HG02798 (cell line): ENCODE measurements at regions not wholly inside any gene's neighbourhood (a gene's known extent, or its start where the extent isn't known, plus 50 kb on each side); places are given as distances from the start of the nearest gene placed in this dataset.
"Not testable (repeated sequence)": the region's sequence is repeated elsewhere in the genome, so short reads cannot be mapped to it uniquely, and the experiment has no call there.

Source experiments
- ATAC-seq: cut with Tn5 transposase; IDR thresholded peaks from one replicate; pipeline ENCODE4 v1.9.1; 2021; ENCODE audit warnings: mild to moderate bottlenecking; ENCODE audit not compliant: unreplicated experiment, poor library complexity

DNA sequence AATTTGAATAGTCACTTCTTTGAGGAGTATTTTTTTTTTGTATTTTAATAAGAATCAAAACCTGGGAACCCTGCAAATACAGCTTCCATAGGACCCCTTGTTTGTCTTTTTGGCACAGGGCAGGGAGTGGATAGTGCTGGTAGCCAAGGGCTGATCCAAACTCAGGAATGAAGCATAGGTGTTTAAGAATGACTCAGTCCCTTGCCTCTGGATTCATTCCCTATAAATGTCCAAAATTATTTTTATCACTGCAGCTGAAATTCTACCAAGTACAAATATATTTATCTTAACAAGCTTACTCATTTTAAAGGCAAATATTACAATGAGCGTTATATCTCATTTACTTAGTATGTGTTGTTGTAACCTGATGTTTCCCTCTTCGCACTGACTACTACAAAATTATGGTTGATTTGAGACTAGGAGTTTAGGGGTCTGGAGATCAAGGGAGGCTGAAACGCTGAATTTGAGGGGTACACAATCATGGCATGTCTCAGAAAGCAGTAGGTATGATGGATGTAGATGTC is 278.6 kb upstream of the LYPLAL1 start:
- ATAC-seq, result no peak

DNA sequence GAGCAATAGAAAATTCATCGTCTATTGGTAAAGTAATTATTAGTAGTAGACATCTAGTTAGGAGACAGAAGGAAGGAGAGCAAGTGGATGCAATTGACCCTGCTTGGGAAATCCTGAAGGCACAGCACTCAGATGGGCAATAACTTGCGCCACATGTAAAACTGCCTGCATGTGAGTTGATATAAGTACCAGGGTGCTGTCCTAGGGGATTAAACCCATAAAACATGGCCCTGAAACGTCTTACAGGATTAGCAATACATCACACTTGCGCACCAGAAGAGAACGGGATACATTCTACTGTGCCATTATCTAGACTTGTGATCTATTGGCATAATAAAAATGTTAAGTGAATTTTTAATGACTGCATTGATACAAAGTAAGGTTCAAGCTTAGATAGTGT is 277.5 kb upstream of the LYPLAL1 start:
- no peak for ATAC-seq

DNA sequence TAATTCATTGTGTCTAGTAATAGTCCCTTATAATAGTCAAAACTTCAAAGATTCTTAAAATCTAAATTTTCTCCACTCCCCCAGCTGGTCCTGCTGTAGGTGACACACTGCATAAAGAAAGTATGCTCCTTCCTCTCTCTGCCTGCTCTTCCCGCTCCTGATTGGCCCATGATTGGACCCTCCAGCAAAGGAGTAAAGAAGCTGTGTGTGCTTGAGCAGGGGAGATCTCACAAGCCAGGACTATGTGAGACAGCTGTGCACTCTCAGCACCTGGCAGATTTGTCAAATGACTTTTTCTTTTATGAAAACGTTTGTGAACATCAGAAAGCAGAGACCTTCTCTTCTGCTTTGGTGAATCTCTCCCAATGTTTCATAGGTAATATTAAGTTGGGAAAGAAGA is 274.8 kb upstream of the LYPLAL1 start:
- no peak for ATAC-seq

DNA sequence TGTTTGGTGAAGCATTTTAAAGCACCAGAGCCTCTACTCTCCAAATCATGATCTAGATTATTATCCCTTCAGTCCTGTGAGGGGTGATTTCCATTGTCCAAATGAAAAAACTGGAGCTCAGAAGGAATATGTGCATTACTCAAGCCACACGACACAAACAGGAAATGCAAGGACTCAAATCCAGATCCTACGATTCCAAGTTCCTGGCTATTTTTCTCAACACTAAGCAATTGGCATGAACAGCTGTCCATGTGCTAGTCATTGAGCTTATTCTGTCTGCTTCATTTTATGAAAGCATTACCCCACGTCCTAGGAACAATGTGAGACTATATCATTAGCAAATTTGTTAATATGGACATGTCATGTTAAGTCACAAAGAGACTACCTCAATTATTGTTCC is 273.1 kb upstream of the LYPLAL1 start:
- no peak for ATAC-seq

DNA sequence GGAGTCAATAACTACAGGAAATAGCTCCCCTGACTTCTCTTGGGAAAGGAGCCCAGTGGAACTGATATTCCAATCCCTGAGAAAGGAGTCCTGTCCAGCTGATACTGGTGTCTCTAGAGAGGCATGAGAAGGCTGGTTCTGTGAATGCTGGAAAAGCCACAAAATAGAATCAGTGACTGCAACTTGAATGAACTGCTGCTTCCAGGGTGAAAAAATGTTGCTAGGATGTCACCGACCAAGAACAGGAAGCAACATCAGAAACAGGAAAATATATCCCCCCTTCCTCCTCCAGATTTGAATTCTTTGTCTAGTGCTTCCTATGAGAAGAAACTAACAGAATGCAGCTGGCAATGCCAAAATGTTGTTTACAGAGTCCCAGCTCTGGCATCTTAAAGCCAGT is 269.3 kb upstream of the LYPLAL1 start:
- no peak for ATAC-seq

DNA sequence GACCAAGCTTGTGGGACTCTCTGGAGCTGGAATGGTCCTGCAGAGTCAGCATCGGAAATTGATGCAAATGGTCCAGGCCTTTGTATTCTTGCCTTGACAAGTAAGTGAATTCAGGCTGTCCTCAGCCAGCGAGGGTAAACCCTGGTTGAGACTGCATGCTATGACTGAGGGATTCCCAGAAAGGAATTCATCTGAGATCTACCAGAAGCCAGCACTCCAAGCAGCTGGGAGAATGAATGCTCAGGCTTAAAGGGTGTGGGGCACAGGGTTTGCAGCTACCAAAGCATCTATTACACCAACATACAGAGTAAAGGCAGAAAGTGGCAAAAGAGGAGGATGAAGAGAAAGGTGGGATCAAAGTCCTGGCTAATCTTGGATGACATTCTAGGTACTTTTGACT is 257.0 kb upstream of the LYPLAL1 start:
- ATAC-seq, result no peak

DNA sequence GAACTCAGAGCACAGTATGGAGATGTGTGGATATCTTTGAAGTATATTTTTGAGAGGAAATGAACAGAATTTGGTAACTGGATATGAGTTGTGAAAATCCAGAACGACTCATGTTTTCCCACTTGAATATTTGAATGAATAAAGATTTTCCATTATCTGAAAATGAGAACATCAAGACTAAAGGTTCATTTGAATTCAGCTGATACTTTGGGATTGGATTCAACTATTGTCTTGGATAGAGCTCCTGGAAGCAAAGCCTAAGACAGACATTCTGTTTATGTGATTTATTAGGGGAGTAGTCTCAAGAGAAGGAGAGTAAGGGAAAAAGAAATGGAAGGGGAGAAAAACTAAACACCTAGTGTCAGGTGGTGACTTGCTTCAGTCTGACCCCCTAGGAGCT is 256.0 kb upstream of the LYPLAL1 start:
- ATAC-seq, result no peak

DNA sequence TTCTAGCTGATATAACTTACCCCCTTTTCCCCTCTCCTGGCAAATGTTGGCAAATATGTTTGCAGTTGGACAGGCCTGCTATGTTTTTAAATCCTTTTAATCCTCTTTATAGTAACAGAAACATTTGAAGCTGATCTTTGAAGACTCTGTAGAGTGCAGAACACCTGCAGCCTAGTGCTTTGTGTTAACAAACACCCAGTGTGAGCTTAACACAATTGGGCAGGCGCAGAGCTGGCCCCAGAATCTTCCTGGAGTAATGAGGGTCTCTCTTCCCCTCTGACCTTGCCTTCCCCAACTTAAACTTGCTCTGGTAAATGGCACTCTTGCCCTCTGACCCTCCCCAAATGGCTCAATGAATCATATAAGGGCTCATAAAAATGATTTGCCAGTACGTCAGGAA is 247.9 kb upstream of the LYPLAL1 start:
- no peak for ATAC-seq

DNA sequence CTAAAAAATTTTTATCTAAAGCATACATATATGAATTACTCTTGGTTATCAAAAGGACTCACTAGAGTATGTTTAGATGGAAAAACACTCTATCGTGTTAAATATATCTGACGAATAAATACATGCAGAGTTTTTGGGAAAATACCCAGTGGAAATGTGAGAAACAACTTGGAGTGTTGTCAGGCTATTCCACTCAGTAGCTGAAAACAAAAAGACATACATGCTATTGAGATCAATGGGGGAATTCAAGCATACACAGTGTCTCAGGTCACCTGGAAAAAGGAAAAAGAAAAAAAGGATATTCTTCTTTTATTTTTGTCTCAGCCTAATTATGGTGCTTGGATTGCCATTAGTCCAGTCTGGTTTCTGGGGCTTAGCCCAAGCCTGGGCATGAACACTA is 247.0 kb upstream of the LYPLAL1 start:
- no peak for ATAC-seq

DNA sequence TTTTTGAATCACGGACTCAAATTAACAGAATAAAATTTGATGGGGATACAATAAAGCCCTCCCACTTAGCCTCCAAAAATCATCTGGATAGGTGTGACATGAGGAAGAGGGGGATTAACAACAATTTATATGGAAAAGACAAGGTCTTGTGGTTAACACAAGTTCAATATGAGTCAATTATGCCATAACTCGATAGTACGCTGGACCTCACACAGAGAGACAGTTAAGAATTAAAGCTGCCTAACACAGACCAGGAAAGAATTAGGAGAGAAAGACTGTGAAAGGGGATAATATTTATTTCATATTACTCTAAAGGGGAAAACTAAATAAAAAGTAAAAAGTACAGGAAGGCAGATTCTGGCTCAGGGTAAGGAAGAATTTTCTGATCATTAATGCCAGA is 243.7 kb upstream of the LYPLAL1 start:
- ATAC-seq, result no peak

DNA sequence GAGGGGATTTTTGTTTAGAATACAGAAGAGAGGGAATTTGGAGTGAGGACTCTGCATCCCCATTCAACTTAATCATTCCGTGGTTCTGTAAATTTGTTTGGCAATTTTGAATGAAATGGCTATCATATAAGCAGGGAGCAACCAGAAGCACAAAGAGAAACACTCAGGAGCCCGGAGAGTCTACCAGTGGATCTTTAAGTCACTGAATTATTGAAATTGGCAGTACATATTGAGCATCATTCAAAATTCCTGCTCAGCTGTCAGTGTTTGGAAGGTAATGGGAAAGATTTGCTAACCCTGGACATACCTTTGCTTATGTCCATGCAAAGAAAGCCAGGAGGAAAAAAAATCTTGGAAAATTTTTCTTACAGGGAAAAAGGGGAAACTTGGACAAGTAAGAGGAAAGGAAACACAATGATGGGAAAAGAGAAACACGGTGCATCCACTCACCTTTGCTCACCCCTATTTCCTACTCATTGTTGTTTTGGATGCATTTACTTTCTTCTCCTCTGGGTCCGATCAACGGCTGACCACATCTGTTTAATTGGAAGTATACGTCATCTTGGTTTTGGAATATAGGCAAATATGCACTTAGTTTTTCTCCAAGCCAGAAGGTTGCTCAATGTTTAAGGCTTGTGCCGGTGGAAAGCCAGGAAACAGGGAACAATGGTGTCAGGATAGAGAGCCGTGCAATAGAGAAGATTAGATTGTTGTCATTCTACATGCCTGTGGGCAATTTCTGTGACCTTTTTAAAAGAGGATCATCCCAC is 243.0 kb upstream of the LYPLAL1 start:
- no peak for ATAC-seq

DNA sequence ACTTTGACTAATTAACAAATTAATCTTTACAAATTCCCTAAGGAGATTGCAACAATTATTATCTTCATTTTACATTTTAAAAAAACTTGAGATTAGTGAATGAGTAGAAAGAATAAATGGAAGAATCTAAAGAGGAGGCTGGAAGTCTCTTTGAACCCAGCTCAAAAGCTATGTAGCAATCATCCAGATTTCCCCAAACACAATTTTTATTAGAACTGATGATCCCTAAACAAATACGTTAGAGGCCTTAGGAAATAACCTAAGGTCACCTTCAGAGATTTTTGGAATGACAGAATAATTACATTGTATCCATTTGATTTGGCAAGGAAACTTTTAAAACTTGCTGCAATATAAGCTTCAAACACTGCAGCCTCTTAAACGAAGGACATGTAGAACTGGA is 242.4 kb upstream of the LYPLAL1 start:
- no peak for ATAC-seq

DNA sequence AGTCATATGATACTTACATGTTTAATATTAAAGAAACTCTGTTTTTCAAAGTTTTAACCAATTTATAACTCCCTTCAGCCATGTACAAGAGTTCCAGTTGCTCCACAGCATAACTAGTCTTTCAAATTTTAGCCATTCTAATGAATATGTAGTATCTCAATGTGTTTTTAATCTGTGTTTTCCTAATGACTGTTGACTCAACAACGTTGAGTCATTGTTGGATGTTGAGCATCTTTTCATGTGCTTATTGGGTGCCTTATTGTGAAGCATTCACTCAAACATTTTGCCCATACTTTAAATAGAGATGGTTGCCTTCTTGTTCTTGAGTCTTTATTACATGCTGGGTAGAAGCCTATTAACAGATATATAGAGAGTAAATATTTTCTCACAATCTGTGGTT is 240.2 kb upstream of the LYPLAL1 start:
- no peak for ATAC-seq

DNA sequence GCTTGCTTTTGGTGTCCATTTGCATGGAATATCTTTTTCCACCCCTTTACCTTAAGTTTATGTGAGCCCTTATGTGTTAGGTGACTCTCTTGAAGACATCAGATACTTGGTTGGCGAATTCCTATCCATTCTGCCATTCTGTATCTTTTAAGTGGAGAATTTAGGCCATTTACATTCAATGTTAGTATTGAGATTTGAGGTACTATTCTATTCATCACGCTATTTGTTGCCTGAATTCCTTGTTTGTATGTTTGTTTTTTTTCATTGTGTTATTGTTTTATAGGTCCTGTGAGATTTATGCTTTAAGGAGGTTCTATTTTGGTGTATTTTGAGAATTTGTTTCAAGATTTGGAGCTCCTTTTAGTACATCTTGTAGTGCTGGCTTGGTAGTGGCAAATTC is 238.3 kb upstream of the LYPLAL1 start:
- ATAC-seq, result not testable (repeated sequence)

DNA sequence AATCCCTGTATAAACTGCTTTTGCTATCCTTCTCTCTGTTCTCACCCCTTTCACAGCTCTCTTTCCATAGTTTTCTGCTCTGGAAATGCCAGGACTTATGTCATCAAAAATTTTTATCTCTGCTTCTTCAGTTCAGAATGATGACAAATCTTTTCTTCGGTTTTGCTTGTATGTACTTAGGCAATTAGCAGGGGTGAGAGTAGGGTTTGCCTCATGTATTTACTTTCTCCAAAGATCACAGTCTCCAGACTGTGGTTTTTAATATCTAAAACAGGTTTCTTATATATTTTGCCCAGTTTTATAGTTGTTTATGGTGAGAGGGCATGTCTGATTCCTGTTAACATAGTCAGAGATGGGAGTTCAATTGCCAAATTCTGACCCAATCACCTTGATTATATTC is 235.4 kb upstream of the LYPLAL1 start:
- ATAC-seq, result no peak

DNA sequence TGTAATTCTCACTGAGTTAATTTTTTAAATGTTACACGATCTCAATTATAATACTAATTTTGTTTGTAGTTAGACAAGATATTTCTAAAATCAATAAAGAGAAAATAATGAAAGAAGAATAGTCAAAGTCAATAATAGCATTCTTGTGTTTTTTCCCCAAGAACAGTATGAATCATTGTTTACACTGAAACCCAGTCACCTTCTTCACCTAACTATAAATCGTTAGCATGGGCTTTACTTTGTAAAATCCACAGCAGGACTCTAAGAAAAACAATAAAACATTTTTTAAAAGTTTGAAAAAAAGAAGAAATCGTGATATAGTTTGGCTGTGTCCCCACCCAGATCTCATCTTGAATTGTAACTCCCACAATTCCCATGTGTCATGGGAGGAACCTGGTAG is 234.6 kb upstream of the LYPLAL1 start:
- ATAC-seq, result no peak

DNA sequence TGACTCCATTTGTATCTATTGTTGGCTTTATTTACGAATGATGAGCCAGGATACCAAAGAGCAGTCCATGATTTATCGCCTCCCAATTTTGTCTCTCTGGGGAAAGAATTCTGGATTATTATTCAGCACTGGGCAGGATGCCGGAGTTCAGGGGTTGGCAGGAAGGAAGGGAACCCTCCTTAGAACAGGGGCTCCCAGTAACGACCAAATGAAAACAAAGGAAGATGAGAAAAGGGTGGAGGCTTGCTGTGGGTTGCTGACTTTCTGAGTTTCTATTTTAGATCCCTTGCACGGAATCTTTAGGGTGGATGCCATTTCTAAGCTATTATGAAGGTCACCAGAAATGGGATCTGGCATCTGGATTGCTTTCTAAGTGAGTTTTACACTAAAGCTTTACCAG is 231.2 kb upstream of the LYPLAL1 start:
- no peak for ATAC-seq

DNA sequence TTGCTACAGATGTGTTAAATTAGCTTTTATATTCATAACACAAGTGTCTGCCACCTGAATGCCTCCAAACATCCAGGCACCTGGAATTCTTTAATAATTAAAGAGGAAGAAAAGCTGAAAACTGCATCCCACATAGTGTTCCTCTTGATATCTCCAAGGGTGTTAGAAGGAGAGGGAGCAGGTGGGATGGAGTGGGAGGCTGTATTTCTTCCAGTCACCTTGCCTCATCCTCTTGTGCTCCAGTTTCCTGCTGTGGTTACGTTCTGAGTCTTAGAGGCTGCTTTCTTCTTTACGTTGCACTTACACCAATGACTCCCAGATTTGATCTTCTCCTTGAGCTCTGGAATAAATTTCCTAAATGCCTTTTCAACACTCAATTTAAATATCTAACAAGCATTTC is 230.3 kb upstream of the LYPLAL1 start:
- no peak for ATAC-seq

DNA sequence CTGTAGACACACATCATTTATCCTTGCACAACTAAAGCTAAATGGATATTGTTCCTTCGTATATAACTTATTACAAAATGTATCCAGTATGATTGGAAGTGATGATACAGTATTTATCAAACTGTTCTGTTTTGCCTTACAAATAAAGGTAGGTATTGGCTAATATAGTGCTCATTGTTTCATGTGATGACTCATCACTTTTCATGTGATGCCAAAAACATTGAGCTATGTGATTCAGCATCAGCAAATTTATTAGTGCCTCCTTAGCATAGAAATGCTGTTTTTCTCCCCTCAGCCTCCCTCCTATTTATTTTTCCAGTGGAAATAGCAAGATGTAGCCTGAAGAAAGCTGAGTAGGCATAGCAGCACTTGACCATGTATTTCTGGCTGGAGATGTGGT is 228.6 kb upstream of the LYPLAL1 start:
- no peak for ATAC-seq

DNA sequence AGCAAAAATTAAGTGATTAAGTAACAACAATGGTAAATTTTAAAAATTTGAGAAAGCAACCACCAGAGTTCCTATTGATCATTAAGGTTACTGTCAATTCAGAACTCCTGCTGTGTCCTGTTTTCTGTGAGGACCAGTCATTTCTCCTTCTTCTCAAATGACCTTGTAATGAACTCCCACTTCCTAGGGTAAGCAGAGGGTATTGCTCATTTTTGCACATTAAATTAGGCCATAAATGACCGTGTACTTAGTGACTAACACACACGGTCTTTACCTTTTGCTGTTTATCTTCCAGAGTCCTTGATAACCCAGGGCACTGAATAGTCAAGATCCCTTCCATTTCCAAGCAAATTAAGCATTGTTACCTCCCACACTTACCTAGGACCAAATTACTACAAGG is 227.5 kb upstream of the LYPLAL1 start:
- ATAC-seq, result no peak

DNA sequence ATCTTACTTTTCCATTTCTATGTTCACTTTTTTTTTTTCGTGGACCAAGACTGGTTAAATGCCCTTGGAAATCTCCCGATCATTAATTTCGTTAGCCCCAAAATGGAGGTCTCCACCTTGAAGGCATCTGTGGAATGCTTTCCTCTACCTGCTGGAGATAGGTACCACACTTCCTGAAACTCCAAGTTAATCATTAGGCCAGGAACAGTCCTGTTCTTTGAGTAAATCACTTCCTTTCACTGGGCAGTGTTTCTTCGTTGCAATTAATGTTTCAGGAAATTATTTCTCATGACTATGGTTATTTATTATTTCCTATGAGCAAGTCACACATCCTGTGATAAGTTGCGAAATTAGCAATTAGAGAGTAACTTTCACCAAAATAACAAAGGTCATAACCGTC is 225.2 kb upstream of the LYPLAL1 start:
- ATAC-seq, result no peak

DNA sequence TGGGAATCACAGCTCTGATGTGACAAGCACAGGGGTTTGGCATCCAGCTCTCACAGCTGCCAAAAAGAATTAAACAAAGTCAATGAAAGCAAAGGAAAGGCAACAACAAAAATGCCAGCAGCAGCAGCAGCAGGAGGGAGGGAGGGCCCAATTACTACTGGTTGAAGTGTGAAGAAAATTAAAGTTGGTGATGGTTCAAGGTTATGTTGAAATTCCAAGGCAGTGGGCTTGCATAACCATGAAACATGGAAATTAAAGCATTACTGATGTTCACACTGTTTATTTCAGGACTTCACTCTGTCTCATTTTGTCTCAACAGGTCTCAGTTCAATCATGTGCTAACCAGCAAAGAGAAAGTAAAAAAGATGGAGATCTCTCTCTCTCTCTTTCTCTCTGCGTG is 220.3 kb upstream of the LYPLAL1 start:
- ATAC-seq, result no peak

DNA sequence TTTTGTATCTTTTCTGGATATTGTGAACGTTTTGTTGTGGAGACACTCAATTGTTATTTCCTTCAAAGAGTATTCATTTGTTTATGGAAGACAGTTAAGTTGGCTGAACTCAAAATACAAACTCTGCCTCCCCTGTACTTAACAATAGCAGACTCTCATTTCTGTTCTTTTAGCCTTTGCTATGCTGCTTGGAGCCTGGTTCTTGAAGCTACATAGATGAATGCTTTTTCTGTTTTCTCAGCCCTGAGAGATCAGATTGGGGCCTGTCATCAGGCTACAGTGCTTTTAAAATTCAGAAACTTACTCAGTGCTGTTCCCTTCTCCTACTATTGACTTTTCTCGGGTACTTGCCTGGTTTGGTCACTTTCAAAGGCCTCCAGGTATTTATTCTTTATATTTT is 215.7 kb upstream of the LYPLAL1 start:
- ATAC-seq, result no peak
